ENCODE measurements at regions not wholly inside any gene's neighbourhood (a gene's known extent, or its start where the extent isn't known, plus 50 kb on each side); places are given as distances from the start of the nearest gene placed in this dataset.

DNA sequence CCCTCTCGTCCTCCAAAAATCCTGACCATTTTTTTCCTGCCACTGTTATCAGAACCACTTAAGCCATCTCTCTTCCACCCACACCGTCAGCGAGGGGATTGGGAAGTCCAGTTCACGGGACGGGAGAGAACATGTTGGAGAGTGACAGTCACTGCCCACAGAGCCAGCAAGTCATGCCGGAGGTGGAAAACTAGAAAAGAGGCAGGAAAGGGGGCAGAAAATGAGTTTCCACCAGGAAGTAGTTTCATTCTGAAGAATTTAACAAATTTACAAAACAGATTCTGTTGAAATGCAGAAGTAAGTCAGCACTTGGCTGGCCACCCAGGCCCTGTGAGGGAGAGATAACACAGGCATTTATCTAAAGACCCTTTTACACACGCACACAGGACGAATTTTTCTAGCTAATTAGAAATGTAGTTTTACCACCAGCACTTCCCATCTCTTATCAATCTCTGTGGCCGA, 431.3 kb downstream of the TSN start:
- Histone ChIP-seq H3K27me3 (ENCODE audit: control insufficient read depth in 1 of 2, insufficient read depth in 2 of 2, low read length in 2 of 2) (no peaks in the 10 kb centered on the region), H3K9me3 (ENCODE audit: control insufficient read depth in 1 of 2, low read length in 2 of 2) (no peaks in the 10 kb centered on the region), H3K36me3 (ENCODE audit: control insufficient read depth in 1 of 2, insufficient read depth in 2 of 2, low read length in 2 of 2) (no peaks in the 10 kb centered on the region), H3K9ac (ENCODE audit: low read depth in 1 of 2, low read length in 2 of 2) (no peak overlapping the region), H3K4me1 (ENCODE audit: control insufficient read depth in 1 of 2, insufficient read depth in 2 of 2, low read length in 2 of 2) (no peaks in the 10 kb centered on the region), H3K4me3 (ENCODE audit: low read depth in 1 of 2, low read length in 2 of 2) (no peak overlapping the region), H3K27ac (ENCODE audit: low read depth, low read length) (no peak overlapping the region)

DNA sequence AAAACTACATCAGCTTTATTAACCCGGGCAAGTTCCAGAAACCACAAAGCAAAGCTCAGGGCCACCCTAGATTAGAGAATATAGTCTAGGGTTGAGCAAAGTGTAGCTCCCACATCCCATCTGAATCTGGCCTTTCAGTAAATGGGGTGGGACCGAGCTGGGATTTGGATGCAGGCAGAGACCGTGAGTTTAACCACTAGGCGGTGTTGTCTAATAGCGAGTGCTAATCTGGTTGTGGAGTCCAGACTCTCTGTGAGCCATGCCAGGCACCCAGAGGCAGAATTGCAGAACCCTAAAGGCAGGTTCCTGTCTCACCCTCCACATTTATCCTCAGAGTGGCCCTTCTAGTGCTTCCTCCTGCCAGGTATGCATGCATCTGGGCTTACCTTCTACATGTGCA, 435.9 kb downstream of the TSN start:
- Histone ChIP-seq H3K36me3 (ENCODE audit: control insufficient read depth in 1 of 2, insufficient read depth in 2 of 2, low read length in 2 of 2) (no peaks in the 10 kb centered on the region), H3K4me3 (ENCODE audit: low read depth in 1 of 2, low read length in 2 of 2) (no peak overlapping the region), H3K27me3 (ENCODE audit: control insufficient read depth in 1 of 2, insufficient read depth in 2 of 2, low read length in 2 of 2) (no peaks in the 10 kb centered on the region), H3K27ac (ENCODE audit: low read depth, low read length) (no peak overlapping the region), H3K9ac (ENCODE audit: low read depth in 1 of 2, low read length in 2 of 2) (no peak overlapping the region), H3K4me1 (ENCODE audit: control insufficient read depth in 1 of 2, insufficient read depth in 2 of 2, low read length in 2 of 2) (no peaks in the 10 kb centered on the region), H3K9me3 (ENCODE audit: control insufficient read depth in 1 of 2, low read length in 2 of 2) (no peaks in the 10 kb centered on the region)

DNA sequence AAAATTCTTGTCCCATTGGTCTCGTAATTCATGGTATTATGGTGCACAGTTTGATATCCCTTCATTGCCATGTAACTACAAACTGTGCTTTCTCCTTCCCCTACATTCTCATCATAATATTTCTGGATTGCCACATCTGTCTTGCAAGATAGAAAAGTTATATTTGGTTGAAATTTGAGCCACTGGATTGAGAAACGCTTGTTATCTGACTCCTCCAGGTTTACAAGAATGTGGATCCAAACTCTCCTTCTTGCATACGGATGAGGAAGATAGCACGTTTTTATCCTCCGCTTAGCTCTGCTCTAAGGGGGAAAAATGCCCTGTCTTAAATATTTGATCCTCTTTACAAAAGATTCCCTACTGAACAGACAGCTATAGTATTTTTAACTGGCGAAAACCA, 438.2 kb downstream of the TSN start:
- no peaks in the 10 kb centered on the region for H3K27me3 ChIP-seq (ENCODE audit: control insufficient read depth in 1 of 2, insufficient read depth in 2 of 2, low read length in 2 of 2)
- no peaks in the 10 kb centered on the region for H3K36me3 ChIP-seq (ENCODE audit: control insufficient read depth in 1 of 2, insufficient read depth in 2 of 2, low read length in 2 of 2)
- H3K4me3 ChIP-seq (ENCODE audit: low read depth in 1 of 2, low read length in 2 of 2) = no peak overlapping the region
- H3K9ac ChIP-seq (ENCODE audit: low read depth in 1 of 2, low read length in 2 of 2) = no peak overlapping the region
- no peak overlapping the region for H3K27ac ChIP-seq (ENCODE audit: low read depth, low read length)
- no peaks in the 10 kb centered on the region for H3K9me3 ChIP-seq (ENCODE audit: control insufficient read depth in 1 of 2, low read length in 2 of 2)
- no peaks in the 10 kb centered on the region for H3K4me1 ChIP-seq (ENCODE audit: control insufficient read depth in 1 of 2, insufficient read depth in 2 of 2, low read length in 2 of 2)

DNA sequence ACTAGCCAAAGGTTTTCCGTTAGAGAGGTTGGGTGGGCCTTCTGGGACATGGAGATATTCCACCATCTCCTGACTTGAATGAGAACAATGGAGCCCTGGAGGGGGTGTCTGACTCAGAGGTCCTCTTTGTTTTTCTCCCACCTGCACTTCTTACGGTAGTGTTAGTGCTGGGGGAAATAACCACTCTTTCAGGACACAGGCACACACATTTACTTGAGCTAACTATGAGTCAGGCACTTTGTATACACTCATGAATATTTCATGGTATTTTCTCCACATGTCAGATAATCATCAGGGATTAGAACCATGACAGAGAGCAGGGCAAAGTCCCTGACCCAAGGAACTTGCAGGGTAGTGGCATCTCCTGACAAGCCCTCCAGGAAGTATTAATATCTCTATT, 439.1 kb downstream of the TSN start:
- Histone ChIP-seq H3K4me3 (ENCODE audit: low read depth in 1 of 2, low read length in 2 of 2) (no peak overlapping the region), H3K27ac (ENCODE audit: low read depth, low read length) (no peak overlapping the region), H3K27me3 (ENCODE audit: control insufficient read depth in 1 of 2, insufficient read depth in 2 of 2, low read length in 2 of 2) (no peaks in the 10 kb centered on the region), H3K4me1 (ENCODE audit: control insufficient read depth in 1 of 2, insufficient read depth in 2 of 2, low read length in 2 of 2) (no peaks in the 10 kb centered on the region), H3K9ac (ENCODE audit: low read depth in 1 of 2, low read length in 2 of 2) (no peak overlapping the region), H3K36me3 (ENCODE audit: control insufficient read depth in 1 of 2, insufficient read depth in 2 of 2, low read length in 2 of 2) (no peaks in the 10 kb centered on the region), H3K9me3 (ENCODE audit: control insufficient read depth in 1 of 2, low read length in 2 of 2) (no peaks in the 10 kb centered on the region)

DNA sequence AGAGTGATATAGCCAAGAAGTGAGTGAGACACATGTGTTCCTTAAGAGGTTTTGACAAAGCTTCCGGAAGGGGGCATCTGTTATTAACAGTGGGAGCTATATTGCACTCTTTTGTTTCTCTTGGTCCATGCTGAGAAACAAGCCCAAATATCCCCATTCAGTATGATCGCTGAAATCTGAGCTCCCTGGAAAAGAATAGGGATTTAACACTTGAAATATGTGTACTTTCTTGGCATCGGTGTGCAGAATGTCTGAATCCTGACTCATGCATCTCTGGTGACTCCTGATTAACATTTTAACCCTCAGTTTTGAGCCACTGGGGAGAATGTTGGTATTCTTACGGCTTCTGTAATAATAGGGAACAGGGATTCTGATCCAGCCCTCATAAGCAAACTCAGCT, 448.1 kb downstream of the TSN start:
- Histone ChIP-seq H3K27me3 (ENCODE audit: control insufficient read depth in 1 of 2, insufficient read depth in 2 of 2, low read length in 2 of 2) (no peaks in the 10 kb centered on the region), H3K4me1 (ENCODE audit: control insufficient read depth in 1 of 2, insufficient read depth in 2 of 2, low read length in 2 of 2) (no peaks in the 10 kb centered on the region), H3K9ac (ENCODE audit: low read depth in 1 of 2, low read length in 2 of 2) (no peak overlapping the region), H3K36me3 (ENCODE audit: control insufficient read depth in 1 of 2, insufficient read depth in 2 of 2, low read length in 2 of 2) (no peaks in the 10 kb centered on the region), H3K4me3 (ENCODE audit: low read depth in 1 of 2, low read length in 2 of 2) (no peak overlapping the region), H3K27ac (ENCODE audit: low read depth, low read length) (no peak overlapping the region), H3K9me3 (ENCODE audit: control insufficient read depth in 1 of 2, low read length in 2 of 2) (no peaks in the 10 kb centered on the region)

DNA sequence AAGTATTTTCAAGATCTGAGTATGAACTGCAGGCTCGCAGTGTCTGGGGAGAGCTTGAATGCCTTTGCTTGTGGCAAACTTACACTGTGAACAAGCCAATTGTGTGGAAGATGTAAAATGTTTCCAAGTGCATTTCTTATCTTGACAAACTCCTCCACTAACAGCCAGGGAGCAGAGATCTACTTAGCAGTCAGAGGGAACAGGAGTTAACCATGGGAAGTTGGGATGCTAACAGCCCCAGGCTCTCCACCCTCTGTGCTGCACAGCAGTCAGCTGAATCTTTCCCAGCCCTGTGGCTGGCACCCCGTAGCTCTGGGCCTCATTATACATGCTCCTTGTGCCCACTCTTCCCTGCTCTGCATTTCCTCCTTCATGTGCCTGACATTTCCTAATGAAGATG, 450.2 kb downstream of the TSN start:
- Histone ChIP-seq H3K4me1 (ENCODE audit: control insufficient read depth in 1 of 2, insufficient read depth in 2 of 2, low read length in 2 of 2) (no peaks in the 10 kb centered on the region), H3K9me3 (ENCODE audit: control insufficient read depth in 1 of 2, low read length in 2 of 2) (no peaks in the 10 kb centered on the region)

DNA sequence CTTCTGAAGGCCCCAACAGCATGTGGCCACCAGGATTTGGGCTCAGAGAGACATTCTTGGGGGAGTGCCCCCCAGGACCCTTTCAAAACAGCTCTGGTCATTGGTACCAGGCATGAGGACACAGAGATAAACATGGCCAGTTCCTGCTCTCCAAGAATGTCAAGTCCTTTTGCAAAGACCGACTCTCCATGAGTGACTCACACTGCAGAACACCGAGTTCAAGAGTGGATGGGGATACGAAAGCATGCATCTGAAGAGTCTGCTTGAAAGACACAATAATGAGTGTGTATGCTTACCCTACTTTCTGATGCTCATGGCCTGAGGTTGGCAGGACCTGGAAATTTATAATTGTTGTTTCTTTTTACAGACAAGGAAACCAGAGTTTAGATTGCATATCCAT, 450.6 kb downstream of the TSN start:
- no peaks in the 10 kb centered on the region for H3K36me3 ChIP-seq (ENCODE audit: control insufficient read depth in 1 of 2, insufficient read depth in 2 of 2, low read length in 2 of 2)
- H3K9me3 ChIP-seq (ENCODE audit: control insufficient read depth in 1 of 2, low read length in 2 of 2) = no peaks in the 10 kb centered on the region
- no peak overlapping the region for H3K27ac ChIP-seq (ENCODE audit: low read depth, low read length)
- no peaks in the 10 kb centered on the region for H3K4me1 ChIP-seq (ENCODE audit: control insufficient read depth in 1 of 2, insufficient read depth in 2 of 2, low read length in 2 of 2)
- no peaks in the 10 kb centered on the region for H3K27me3 ChIP-seq (ENCODE audit: control insufficient read depth in 1 of 2, insufficient read depth in 2 of 2, low read length in 2 of 2)
- H3K4me3 ChIP-seq (ENCODE audit: low read depth in 1 of 2, low read length in 2 of 2) = no peak overlapping the region
- no peak overlapping the region for H3K9ac ChIP-seq (ENCODE audit: low read depth in 1 of 2, low read length in 2 of 2)

More for the DNA sequence above, 450.2 kb downstream of the TSN start:
- Histone ChIP-seq H3K36me3 (ENCODE audit: control insufficient read depth in 1 of 2, insufficient read depth in 2 of 2, low read length in 2 of 2) (no peaks in the 10 kb centered on the region), H3K27me3 (ENCODE audit: control insufficient read depth in 1 of 2, insufficient read depth in 2 of 2, low read length in 2 of 2) (no peaks in the 10 kb centered on the region), H3K4me3 (ENCODE audit: low read depth in 1 of 2, low read length in 2 of 2) (no peak overlapping the region), H3K27ac (ENCODE audit: low read depth, low read length) (no peak overlapping the region), H3K9ac (ENCODE audit: low read depth in 1 of 2, low read length in 2 of 2) (no peak overlapping the region)

DNA sequence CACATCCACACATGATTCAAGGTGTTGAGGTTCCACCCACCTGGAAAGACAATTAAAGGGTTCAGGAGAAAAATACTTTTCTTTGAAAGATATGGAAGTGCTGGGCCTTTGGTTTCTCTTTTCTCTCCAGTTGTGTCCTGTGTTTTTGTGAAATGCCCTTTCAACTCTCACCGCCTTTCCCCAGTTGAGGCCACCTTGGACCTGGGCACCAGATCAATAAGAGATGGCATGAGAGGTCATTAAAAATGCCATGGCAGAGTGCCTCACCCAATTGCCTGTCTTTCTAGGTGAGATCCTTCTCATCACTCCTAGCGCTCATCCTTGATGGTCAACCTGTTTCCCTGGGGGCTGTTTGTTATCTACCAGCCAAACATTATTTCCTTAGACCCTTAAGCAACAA, 453.9 kb downstream of the TSN start:
- H3K27ac ChIP-seq (ENCODE audit: low read depth, low read length) = no peak overlapping the region
- H3K4me3 ChIP-seq (ENCODE audit: low read depth in 1 of 2, low read length in 2 of 2) = no peak overlapping the region
- no peaks in the 10 kb centered on the region for H3K9me3 ChIP-seq (ENCODE audit: control insufficient read depth in 1 of 2, low read length in 2 of 2)
- no peak overlapping the region for H3K9ac ChIP-seq (ENCODE audit: low read depth in 1 of 2, low read length in 2 of 2)
- H3K4me1 ChIP-seq (ENCODE audit: control insufficient read depth in 1 of 2, insufficient read depth in 2 of 2, low read length in 2 of 2) = no peaks in the 10 kb centered on the region
- no peaks in the 10 kb centered on the region for H3K36me3 ChIP-seq (ENCODE audit: control insufficient read depth in 1 of 2, insufficient read depth in 2 of 2, low read length in 2 of 2)
- no peaks in the 10 kb centered on the region for H3K27me3 ChIP-seq (ENCODE audit: control insufficient read depth in 1 of 2, insufficient read depth in 2 of 2, low read length in 2 of 2)

DNA sequence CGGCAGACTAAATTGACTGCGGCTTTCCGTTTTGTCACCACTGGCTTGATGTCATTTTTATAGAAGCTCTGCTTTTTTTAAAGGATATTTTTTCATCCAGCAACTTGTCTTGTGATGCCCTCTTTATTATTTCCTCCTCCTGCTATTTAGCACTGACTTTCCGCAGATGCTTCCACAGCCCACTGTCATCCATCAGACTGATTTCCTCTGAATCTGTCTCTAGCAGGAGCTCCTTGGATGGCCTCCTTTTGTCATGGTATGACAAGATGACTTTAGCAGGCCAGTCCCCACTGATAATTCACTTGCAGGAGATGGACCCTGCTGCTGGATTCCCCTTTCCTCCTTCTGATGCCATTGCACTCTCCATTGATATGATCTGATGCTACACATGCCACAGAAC, 454.6 kb downstream of the TSN start:
- Histone ChIP-seq H3K4me3 (ENCODE audit: low read depth in 1 of 2, low read length in 2 of 2) (no peak overlapping the region), H3K9me3 (ENCODE audit: control insufficient read depth in 1 of 2, low read length in 2 of 2) (no peaks in the 10 kb centered on the region), H3K27ac (ENCODE audit: low read depth, low read length) (no peak overlapping the region), H3K27me3 (ENCODE audit: control insufficient read depth in 1 of 2, insufficient read depth in 2 of 2, low read length in 2 of 2) (no peaks in the 10 kb centered on the region), H3K9ac (ENCODE audit: low read depth in 1 of 2, low read length in 2 of 2) (no peak overlapping the region), H3K4me1 (ENCODE audit: control insufficient read depth in 1 of 2, insufficient read depth in 2 of 2, low read length in 2 of 2) (no peaks in the 10 kb centered on the region), H3K36me3 (ENCODE audit: control insufficient read depth in 1 of 2, insufficient read depth in 2 of 2, low read length in 2 of 2) (no peaks in the 10 kb centered on the region)

DNA sequence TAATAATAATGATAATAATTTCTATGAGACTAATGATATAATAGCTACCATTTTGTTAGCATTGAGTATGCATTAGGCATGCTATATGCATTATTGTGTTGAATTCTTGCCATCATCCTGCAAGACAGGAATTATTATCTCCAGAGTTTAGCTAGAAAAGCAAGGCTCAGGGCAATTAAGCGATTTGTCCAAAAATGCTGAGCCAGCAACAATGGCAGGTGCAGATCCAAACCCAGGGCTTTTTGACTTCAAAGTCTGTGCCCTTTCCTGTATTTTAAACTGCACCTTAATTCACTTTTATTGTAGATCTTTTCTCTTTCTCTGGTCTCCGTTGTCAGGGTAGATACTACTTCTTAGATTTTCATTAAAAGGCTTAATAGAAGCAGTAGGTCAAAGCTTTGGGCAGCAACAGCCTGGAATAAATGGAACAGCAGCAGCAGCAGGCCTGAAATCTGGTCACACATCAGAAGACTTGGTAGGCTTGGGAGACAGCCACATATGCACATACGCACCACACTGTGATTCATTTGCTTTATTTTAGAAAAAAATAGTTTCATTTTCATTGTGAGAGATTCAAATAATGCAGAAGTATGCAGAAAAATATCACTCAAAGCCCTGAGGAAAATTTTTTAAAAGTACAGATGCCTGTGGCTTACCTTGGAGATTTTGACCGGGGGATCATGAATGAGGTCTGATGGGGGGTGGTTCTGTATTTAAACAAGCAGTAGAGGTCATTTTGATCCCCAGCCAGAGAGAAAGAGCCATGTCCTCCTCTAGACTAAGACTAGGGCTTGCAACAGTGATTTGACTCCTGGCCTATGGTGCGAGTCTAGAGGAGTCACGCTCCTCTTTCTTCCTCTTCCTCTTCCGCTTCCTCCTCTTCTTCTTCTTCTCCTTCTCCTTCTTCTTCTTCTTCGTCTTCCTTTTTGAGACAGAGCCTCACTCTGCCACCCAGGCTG, 455.7 kb downstream of the TSN start:
- Histone ChIP-seq H3K27me3 (ENCODE audit: control insufficient read depth in 1 of 2, insufficient read depth in 2 of 2, low read length in 2 of 2) (no peaks in the 10 kb centered on the region), H3K4me1 (ENCODE audit: control insufficient read depth in 1 of 2, insufficient read depth in 2 of 2, low read length in 2 of 2) (no peaks in the 10 kb centered on the region), H3K9me3 (ENCODE audit: control insufficient read depth in 1 of 2, low read length in 2 of 2) (no peaks in the 10 kb centered on the region), H3K4me3 (ENCODE audit: low read depth in 1 of 2, low read length in 2 of 2) (no peak overlapping the region), H3K36me3 (ENCODE audit: control insufficient read depth in 1 of 2, insufficient read depth in 2 of 2, low read length in 2 of 2) (no peaks in the 10 kb centered on the region), H3K9ac (ENCODE audit: low read depth in 1 of 2, low read length in 2 of 2) (no peak overlapping the region), H3K27ac (ENCODE audit: low read depth, low read length) (no peak overlapping the region)

All from duodenal mucosa (tissue), 2 donors.